Mesenchymal stem cell (in vitro differentiated cells and primary cell): ENCODE measurements at regions not wholly inside any gene's neighbourhood (a gene's known extent, or its start where the extent isn't known, plus 50 kb on each side); places are given as distances from the start of the nearest gene placed in this dataset.
"Not testable (repeated sequence)": the region's sequence is repeated elsewhere in the genome, so short reads cannot be mapped to it uniquely, and the experiment has no call there.

Experiments
- DNase-seq: peaks from one replicate; pipeline ENCODE4 v3.0.0-alpha.2; 2013
- H2AFZ ChIP-seq: one replicate; pipeline ENCODE4 v1.6.1; 2013; ENCODE audit warnings: low read depth, mild to moderate bottlenecking, control low read depth, inconsistent platforms, low read length, moderate library complexity
- H2AK5ac ChIP-seq: 2 replicates; pipeline ENCODE4 v1.6.1; 2013; ENCODE audit warnings: low read length, moderate library complexity, mild to moderate bottlenecking, inconsistent platforms; ENCODE audit not compliant: severe bottlenecking
- H2BK120ac ChIP-seq: one replicate; pipeline ENCODE4 v1.6.1; 2013; ENCODE audit warnings: low read depth, mild to moderate bottlenecking, inconsistent platforms, low read length, moderate library complexity
- H2BK12ac ChIP-seq, 2 experiments: one replicate each; pipeline ENCODE4 v1.6.1; 2013; ENCODE audit warnings: inconsistent platforms in 2 of 2, low read length in 2 of 2, mild to moderate bottlenecking in 2 of 2, moderate library complexity in 2 of 2, control low read depth in 1 of 2
- H2BK15ac ChIP-seq: one replicate; pipeline ENCODE4 v1.6.1; 2013; ENCODE audit warnings: mild to moderate bottlenecking, low read depth, inconsistent platforms; ENCODE audit not compliant: poor library complexity, severe bottlenecking
- H2BK5ac ChIP-seq: 2 replicates; pipeline ENCODE4 v1.6.1; 2013; ENCODE audit warnings: low read depth, mild to moderate bottlenecking, low read length, control low read depth, inconsistent platforms; ENCODE audit not compliant: poor library complexity, severe bottlenecking
- H3K14ac ChIP-seq, 2 experiments: one replicate each; pipeline ENCODE4 v1.6.1; 2013; ENCODE audit warnings: inconsistent platforms in 2 of 2, low read length in 2 of 2, control low read depth in 1 of 2, mild to moderate bottlenecking in 1 of 2, moderate library complexity in 1 of 2
- H3K18ac ChIP-seq, 2 experiments: one replicate each; pipeline ENCODE4 v1.6.1; 2013; ENCODE audit warnings: inconsistent platforms in 2 of 2, low read length in 2 of 2, control low read depth in 1 of 2, low read depth in 1 of 2, mild to moderate bottlenecking in 1 of 2
- H3K23ac ChIP-seq, 2 experiments: one replicate each; pipeline ENCODE4 v1.6.1; 2013; ENCODE audit warnings: inconsistent platforms in 2 of 2, low read length in 2 of 2, mild to moderate bottlenecking in 2 of 2, moderate library complexity in 2 of 2, control low read depth in 1 of 2
- H3K27ac ChIP-seq: 2 replicates; pipeline ENCODE4 v1.5.1; 2013; ENCODE audit warnings: mild to moderate bottlenecking, moderate library complexity, low read length, control low read depth, inconsistent platforms; ENCODE audit not compliant: poor library complexity, severe bottlenecking
- H3K27me3 ChIP-seq, 2 experiments: 2 replicates each; pipeline versions ENCODE4 v1.6.1 to v1.7.0; 2013; ENCODE audit warnings: low read length in 2 of 2, mild to moderate bottlenecking in 2 of 2, moderate library complexity in 2 of 2, control low read depth in 1 of 2, inconsistent platforms in 1 of 2; ENCODE audit not compliant: control insufficient read depth in 1 of 2, insufficient read depth in 1 of 2
- H3K36me3 ChIP-seq, 2 experiments: 2 replicates each; pipeline versions ENCODE4 v1.6.1 to v1.7.0; 2013; ENCODE audit warnings: low read length in 2 of 2, control low read depth in 1 of 2, inconsistent platforms in 1 of 2, low read depth in 1 of 2, mild to moderate bottlenecking in 1 of 2; ENCODE audit not compliant: insufficient read depth in 2 of 2, control insufficient read depth in 1 of 2
- H3K4ac ChIP-seq, 2 experiments: one replicate each; pipeline ENCODE4 v1.6.1; 2013; ENCODE audit warnings: inconsistent platforms in 2 of 2, low read length in 2 of 2, mild to moderate bottlenecking in 2 of 2, moderate library complexity in 2 of 2, control low read depth in 1 of 2, low read depth in 1 of 2
- H3K4me1 ChIP-seq: 2 replicates; pipeline ENCODE4 v1.6.1; 2013; ENCODE audit warnings: low read depth, low read length, control low read depth; ENCODE audit not compliant: control insufficient read depth, insufficient read depth
- H3K4me2 ChIP-seq: 2 replicates; pipeline ENCODE4 v1.6.1; 2013; ENCODE audit warnings: low read length, mild to moderate bottlenecking, inconsistent platforms; ENCODE audit not compliant: poor library complexity, severe bottlenecking
- H3K4me3 ChIP-seq, 2 experiments: 2 replicates each; pipeline versions ENCODE4 v1.5.1 to v1.7.0; 2013; ENCODE audit warnings: low read length in 2 of 2, mild to moderate bottlenecking in 2 of 2, control low read depth in 1 of 2, low read depth in 1 of 2; ENCODE audit not compliant: insufficient read depth in 1 of 2
- H3K79me1 ChIP-seq: replicated peaks from 2 replicates; pipeline ENCODE4 v1.6.1; 2013; ENCODE audit warnings: mild to moderate bottlenecking, control low read depth, low read length, inconsistent platforms; ENCODE audit not compliant: poor library complexity, severe bottlenecking
- H3K9ac ChIP-seq: 2 replicates; pipeline ENCODE4 v1.7.0; 2013; ENCODE audit warnings: mild to moderate bottlenecking, low read length, moderate library complexity
- H3K9me3 ChIP-seq: 2 replicates; pipeline ENCODE4 v1.7.0; 2013; ENCODE audit warnings: mild to moderate bottlenecking, low read length; ENCODE audit not compliant: control insufficient read depth
- H4K8ac ChIP-seq: one replicate; pipeline ENCODE4 v1.6.1; 2013; ENCODE audit warnings: inconsistent platforms, mild to moderate bottlenecking, low read length, moderate library complexity
- H4K91ac ChIP-seq: one replicate; pipeline ENCODE4 v1.6.1; 2013; ENCODE audit warnings: mild to moderate bottlenecking, low read length, inconsistent platforms
- WGBS: methylation state at CpG from one replicate; pipeline ENCODE4 v1.1.7; 2013; ENCODE audit warnings: mixed read lengths; 5-methylcytosine and 5-hydroxymethylcytosine counted together

DNA sequence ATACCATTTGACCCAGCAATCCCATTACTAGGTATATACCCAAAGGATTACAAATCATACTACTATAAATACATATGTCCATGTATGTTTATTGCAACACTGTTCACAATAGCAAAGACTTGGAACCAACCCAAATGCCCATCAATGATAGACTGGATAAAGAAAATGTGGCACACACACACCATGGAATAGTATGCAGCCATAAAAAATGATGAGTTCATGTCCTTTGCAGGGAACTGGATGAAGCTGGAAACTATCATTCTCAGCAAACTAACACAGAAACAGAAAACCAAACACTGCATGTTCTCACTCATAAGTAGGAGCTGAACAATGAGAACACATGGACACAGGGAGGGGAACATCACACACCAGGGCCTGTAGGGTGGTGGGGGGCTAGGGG lies 127.7 kb upstream of the ARG1 start:
- not testable (repeated sequence) for H2AFZ ChIP-seq, H2AK5ac ChIP-seq, H3K4me3 ChIP-seq, H4K8ac ChIP-seq, H2BK15ac ChIP-seq, DNase-seq, H3K27ac ChIP-seq, H3K36me3 ChIP-seq, H3K14ac ChIP-seq, H3K9me3 ChIP-seq, H3K9ac ChIP-seq, H3K4ac ChIP-seq, H3K18ac ChIP-seq, H3K23ac ChIP-seq, H3K4me2 ChIP-seq, H2BK120ac ChIP-seq, H3K27me3 ChIP-seq, H2BK5ac ChIP-seq, H3K79me1 ChIP-seq, H2BK12ac ChIP-seq, H3K4me1 ChIP-seq, H4K91ac ChIP-seq

DNA sequence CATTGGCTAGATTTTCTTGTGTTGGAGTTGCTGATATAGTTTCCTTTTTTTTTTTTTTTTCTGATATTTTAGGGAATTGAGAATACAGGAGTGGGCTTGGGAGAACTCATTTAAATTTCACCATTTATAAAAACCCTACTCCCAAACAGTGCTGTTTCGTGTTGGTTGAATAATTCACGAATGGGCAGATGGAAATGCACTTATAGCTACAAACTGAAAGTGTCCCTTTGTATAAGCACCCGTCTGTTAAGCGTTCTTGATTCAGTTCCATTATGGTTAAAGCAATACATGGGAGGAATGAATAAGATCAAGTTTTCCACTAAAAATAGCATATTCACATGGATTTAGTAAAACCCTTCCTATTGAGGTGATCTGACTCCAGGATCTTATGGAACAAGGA lies 122.2 kb upstream of the ARG1 start:
- Histone ChIP-seq H3K4me1 (no peaks in the 10 kb centered on the region), H3K4ac (no peak overlapping the region), H3K14ac (no peak overlapping the region), H3K4me3 (no peak overlapping the region), H3K18ac (no peak overlapping the region), H3K9ac (no peak overlapping the region), H3K9me3 (no peaks in the 10 kb centered on the region), H2AK5ac (no peak overlapping the region), H2BK15ac (no peak overlapping the region), H3K4me2 (no peak overlapping the region), H2BK5ac (no peak overlapping the region), H2BK120ac (no peak overlapping the region), H3K27ac (no peak overlapping the region), H3K23ac (no peak overlapping the region), H3K27me3 (no peaks in the 10 kb centered on the region), H3K36me3 (no peaks in the 10 kb centered on the region), H3K79me1 (no peaks in the 10 kb centered on the region), H2AFZ (no peak overlapping the region), H4K8ac (no peak overlapping the region), H4K91ac (no peak overlapping the region), H2BK12ac (no peak overlapping the region)
- 77% methylated on average over 3 of the region's 4 CpGs for WGBS
- DNase-seq, result no peak

DNA sequence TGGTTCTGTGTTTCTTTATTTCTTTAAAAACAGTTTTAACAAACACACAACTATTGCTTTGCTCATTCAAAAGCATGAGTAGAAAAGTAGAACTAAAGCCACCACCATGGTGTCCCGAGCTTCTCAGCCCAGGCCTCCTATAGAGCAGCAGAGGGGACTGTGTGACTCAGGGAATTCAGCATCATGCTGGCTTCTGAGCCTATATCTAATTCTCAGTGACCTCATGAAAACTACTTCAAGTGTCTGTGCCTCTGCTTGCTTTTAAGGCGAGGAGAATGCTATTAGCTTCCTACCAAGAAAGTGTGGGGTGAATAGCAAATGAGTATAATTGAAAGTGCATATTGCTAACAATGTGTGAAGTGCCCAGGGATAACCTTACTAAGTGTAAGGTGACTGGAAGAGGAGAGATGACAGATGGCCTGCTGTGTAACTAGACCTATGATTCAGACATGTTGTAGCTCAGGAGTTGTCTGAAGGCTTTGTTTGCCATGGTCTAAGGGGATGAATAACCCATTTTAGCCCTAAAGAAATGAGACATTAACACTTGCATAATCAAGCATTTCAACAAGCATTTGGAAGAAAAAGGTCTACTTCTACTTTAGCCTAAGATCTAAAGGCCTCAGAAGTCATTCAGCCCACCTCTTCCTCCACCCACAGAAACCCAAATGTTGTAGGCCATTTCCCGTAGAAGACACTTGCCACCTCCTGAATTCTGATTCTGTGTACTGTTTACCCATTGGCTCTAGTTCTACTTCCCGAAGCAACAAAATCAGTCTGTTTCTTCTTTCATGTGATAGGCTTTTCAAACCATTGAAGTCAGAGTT lies 121.5 kb upstream of the ARG1 start:
- WGBS, result 84% methylated on average over 4 of the region's 4 CpGs
- no peak for DNase-seq
- no peaks in the 10 kb centered on the region for H3K36me3 ChIP-seq

DNA sequence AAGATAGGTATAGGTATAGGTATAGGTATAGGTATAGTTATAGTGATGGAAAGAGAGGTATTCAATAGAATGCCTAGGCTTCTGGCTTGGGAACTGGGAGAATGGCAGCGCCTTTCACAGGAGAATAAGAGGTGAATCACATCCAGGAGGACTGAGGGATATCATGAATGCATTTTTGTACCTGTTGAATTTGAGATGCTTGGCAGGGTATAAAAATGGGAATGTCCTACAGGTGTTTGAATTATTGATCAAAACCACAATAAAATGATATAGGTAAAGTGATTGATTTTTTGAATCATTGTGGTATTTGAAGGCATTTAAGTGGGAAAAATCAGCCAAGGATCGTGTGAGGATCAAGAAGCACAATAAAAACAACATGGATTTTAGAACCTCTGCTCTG lies 119.2 kb upstream of the ARG1 start:
- no peaks in the 10 kb centered on the region for H3K79me1 ChIP-seq

More for the DNA sequence above, 121.5 kb upstream of the ARG1 start:
- no peak overlapping the region for H4K8ac ChIP-seq
- H3K9ac ChIP-seq, result no peak overlapping the region
- no peak overlapping the region for H3K4me3 ChIP-seq
- no peak overlapping the region for H3K18ac ChIP-seq
- no peak overlapping the region for H2BK12ac ChIP-seq
- H3K4me1 ChIP-seq, result no peaks in the 10 kb centered on the region
- H4K91ac ChIP-seq, result no peak overlapping the region
- no peak overlapping the region for H3K4ac ChIP-seq
- H3K27ac ChIP-seq, result no peak overlapping the region
- no peak overlapping the region for H3K23ac ChIP-seq
- no peaks in the 10 kb centered on the region for H3K27me3 ChIP-seq
- H2BK120ac ChIP-seq, result no peak overlapping the region
- H2AFZ ChIP-seq, result no peak overlapping the region
- H3K4me2 ChIP-seq, result no peak overlapping the region
- H2AK5ac ChIP-seq, result no peak overlapping the region
- no peaks in the 10 kb centered on the region for H3K9me3 ChIP-seq
- no peak overlapping the region for H3K14ac ChIP-seq
- H2BK5ac ChIP-seq, result no peak overlapping the region
- no peaks in the 10 kb centered on the region for H3K79me1 ChIP-seq
- H2BK15ac ChIP-seq, result no peak overlapping the region

More for the DNA sequence above, 119.2 kb upstream of the ARG1 start:
- DNase-seq, result no peak
- Histone ChIP-seq H2AFZ (no peak overlapping the region), H3K4me2 (no peak overlapping the region), H2AK5ac (no peak overlapping the region), H3K4me1 (no peaks in the 10 kb centered on the region), H3K27me3 (no peaks in the 10 kb centered on the region), H4K8ac (no peak overlapping the region), H3K23ac (no peak overlapping the region), H3K27ac (no peak overlapping the region), H3K9me3 (no peaks in the 10 kb centered on the region), H2BK5ac (no peak overlapping the region), H2BK15ac (no peak overlapping the region), H3K18ac (no peak overlapping the region), H3K4me3 (no peak overlapping the region), H3K14ac (no peak overlapping the region), H2BK120ac (no peak overlapping the region), H2BK12ac (no peak overlapping the region), H3K4ac (no peak overlapping the region), H3K36me3 (no peaks in the 10 kb centered on the region), H3K9ac (no peak overlapping the region), H4K91ac (no peak overlapping the region)
- WGBS, result 64% methylated on average over 2 of the region's 2 CpGs
